Stimulated activated CD8-positive, alpha-beta memory T cell treated with anti-CD3 and anti-CD28 coated beads, Interleukin-7, amount 100 ng/mL, for 4 hours (primary cell): ENCODE measurements at regions not wholly inside any gene's neighbourhood (a gene's known extent, or its start where the extent isn't known, plus 50 kb on each side); places are given as distances from the start of the nearest gene placed in this dataset.
"Not testable (repeated sequence)": the region's sequence is repeated elsewhere in the genome, so short reads cannot be mapped to it uniquely, and the experiment has no call there.

Experiments used
- DNase-seq, 2 donors: peaks; one replicate each; pipeline ENCODE4 v3.0.0-alpha.2; 2020; ENCODE audit warnings: low read depth in 2 of 2

DNA sequence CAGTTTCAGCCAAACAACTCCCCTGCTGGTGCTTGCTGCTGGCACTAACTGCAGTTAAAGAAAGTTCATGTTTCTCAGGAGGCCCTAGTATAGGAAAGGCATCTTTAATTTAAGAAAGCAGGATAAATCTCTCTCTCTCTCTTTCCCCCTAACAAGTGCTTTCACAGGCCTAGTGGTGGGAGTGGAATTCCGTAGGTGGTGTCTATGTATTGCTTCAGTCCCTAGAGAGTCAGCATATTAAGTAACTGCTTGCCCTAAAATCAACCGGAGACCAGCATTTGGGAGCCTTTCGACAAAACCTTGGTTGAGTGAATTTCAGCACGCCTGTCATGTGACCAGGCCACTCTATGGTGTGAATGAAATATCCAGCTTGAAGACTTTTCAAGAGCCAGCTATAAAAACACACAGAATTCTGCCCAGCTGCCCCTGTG is 169.2 kb upstream of the TGFBR2 start:
- DNase-seq, result no peak

DNA sequence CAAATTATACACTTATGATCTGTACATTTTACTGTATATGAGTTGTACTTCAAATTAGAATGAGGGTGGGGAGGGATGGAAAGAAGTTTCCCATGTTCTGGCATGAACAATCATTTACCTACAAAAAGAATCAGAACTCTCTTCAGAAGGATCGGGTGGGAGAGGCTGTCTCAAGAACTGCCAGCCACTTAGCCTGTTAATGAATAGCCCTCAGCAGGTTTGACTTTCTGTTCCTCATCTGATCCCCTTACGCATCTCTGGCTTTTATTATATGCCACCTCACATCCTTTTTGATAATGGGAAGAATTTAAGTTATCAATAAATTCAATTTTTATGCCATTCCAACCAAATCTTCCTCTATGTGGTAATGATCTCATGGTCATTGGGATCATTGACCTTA is 168.3 kb upstream of the TGFBR2 start:
- no peak for DNase-seq

DNA sequence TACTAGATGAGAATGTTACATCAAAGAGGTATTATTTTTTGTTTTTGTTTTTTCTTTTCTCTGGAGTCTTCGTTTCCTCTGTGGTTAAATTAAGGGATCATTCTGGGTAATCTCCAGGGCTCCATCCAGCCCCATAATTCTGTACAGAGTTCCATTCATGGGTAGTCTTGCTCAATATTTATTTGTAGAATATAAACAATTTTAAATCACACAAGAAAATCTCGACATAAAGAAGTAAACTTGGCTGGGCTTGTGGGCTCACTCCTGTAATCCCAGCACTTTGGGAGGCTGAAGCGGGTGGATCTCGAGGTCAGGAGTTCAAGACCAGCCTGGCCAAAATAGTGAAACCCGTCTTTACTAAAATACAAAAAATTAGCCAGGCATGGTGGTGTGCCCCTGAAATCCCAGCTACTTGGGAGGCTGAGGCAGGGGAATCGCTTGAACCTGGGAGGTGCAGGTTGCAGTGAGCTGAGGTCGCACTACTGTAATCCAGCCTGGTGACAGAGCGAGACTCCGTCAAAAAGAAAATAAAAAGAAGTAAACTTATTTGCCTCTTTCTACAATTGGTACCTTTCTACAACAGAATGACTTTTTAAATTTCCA is 166.8 kb upstream of the TGFBR2 start:
- no peak for DNase-seq

DNA sequence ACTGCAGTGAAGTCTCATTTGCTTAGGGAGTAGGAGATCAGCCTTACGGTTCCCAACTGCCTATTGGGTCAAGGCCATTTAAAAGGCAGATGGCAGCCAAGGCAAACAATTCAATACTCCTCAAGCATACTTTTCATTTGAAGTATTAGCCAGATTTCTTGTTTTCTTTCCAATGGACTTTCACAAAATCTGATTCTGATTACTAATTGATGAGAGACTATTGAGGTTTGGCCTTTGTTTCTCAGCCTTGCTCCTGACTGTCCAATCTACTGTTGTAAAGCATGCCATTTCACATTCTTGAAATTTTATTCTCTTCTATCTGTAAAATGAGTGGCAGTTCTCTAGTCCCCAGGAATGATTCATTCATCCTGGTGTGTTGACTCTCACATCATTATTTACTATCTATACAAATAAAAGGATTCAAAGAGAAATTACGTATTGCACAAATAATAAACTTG is 166.2 kb upstream of the TGFBR2 start:
- DNase-seq, result no peak

DNA sequence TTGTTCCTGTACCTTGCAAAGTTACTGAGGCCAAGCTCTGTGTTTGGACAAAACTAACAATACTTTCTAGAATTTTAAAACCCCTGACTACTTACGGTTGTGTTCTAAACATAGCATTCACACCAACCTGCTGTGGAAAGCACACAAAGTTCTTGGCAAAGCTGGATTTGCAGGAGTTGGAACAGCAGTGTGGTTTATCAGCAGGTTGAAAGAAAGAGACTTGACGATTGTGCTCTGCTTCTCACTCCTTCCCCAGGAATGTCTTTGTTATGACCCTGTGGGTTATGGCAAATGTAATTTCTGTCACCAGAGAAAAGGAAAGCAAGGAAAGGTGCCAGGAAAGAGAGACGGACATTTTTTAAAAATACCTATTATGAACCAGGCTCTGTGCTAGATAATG is 165.5 kb upstream of the TGFBR2 start:
- no peak for DNase-seq

DNA sequence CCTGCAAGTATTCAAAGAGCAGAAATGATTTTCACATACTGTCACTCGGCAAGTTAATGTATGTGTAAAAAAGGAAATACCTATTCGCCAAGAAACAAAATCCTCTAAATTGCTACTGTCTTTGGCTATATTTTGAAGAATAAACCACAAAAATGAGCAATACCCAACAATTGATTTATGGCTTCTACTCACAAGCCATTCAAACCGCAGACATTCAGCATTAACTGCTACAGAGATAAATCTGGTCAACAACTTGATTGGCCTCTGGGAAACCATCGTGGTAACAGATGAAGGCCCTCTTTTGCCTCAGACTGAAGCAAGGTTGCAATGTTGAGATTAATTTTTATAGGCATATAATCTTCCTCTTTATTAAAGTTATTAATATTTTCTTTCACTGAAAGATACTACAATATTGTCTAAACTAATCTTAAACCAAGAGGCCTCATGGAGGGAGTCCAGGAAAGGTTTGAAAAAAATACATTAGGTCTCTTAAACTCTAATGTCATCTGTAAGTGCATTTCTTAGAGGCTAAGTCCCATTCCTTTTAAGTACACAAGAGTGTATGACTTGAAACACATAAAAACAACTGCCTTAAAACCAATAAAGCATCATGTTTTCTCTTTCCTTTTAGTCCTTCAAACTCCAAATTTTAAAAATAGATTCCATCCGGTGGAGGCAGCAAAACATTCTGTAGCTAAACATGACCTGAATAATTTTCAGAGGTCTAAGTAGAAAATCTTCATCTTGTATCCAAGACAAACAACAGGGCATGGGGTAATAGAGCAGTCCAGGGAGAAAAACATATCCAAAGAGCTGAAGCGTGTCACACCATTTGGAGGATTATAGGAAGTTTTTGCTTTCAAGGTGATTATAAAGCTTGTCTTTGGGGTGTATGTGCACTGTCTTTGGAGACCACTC is 162.4 kb upstream of the TGFBR2 start:
- no peak for DNase-seq

DNA sequence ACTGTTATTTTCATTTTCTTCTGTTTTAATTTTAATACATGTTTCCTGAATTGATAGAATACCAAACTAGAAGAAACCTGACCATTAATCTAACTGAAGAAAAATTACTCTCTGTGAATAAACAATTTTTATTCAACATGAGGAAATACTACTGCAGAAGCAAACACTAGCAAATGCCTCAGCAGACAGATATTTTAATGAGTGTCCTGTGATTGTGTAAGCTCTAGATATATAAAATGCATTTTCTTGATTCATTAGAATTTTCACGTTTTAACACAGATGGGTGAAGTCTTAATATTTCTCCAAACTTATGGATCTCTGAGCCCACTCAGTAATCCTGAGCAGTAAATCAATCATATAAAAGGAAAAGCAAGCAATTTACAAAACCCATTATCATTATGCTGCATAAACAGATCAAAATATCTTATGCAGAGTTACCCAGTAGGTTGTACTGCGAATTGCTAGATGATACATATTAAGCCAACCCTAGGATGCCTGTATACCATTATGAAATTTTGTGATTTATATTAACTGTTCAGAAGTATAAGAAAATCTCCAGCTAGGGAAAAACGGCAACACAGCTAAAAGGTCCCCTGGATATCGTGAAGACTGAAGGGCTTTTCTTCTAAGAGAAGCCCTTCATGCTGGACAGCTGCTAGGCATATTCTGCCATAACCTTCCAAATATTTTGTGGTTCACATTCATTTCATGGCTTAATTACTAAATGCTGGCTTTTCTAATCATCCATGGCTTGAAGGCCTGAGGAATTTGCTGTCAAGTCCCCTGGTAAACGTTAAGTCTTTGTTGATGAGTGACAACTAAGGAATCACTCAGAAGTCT is 157.7 kb upstream of the TGFBR2 start:
- no peak for DNase-seq

DNA sequence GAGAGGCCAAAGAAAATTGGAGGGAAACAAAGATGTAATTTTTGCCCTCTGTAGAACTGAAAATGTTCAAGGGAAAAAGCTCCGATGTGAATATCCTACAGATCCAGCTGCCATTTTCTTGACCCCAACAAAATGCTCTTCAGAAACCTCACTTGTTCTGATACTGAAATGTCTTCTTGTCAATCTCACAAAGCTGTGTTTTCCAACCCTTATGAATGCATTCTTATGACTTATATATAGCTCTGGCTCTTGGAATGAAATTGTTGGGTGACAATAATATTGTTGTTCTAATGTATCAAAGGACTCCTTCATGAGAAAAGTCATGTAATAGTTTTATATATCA is 157.1 kb upstream of the TGFBR2 start:
- no peak for DNase-seq

DNA sequence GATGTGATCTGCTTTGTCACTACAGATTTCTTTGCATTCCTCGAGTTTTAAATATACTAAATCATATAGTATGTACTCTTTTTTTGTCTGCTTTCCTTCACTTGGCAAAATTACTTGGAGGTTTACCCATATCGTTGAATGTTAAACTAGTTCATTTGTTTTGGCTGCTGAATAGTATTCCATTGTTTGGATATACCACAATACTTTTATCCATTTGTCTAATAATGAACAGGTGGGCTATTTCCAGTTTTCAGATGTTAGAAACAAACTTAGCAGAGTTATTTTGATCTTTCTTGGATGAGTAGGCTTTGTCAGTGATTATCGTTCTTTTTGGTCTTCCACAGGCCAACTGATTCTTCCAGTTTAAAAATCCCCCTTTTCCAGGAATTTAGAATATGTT is 154.0 kb upstream of the TGFBR2 start:
- no peak for DNase-seq

DNA sequence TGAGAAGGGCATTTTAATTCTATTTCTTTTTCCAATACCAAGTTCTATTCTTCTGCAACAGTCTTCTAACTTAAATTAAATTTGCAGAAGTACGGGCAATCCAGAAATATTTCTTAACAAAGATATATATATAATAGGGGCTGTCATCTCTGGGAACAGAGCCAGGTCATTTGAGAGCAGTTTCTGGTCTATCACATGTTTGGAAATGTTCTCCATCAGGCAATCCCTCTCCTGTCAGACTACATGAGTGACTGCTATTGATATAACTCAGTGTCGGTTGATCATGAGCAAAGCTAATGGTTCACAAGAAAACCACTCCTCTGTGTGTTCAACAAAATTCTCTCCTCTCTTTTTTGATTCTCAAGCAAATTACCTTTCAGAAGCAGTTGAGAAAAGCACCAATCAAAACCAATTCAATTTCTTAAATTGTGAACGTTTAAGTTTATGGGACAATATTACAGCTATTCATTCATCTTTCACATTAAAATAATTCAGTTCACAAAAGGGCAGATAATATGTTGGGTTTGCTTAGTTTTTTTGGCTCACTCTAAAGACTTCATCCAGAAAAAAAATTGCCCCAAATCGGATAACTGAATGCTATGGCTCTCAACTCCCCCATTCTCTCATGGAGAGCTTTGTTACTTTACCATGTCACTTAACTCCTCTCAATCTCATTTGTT is 152.9 kb upstream of the TGFBR2 start:
- DNase-seq, result no peak

DNA sequence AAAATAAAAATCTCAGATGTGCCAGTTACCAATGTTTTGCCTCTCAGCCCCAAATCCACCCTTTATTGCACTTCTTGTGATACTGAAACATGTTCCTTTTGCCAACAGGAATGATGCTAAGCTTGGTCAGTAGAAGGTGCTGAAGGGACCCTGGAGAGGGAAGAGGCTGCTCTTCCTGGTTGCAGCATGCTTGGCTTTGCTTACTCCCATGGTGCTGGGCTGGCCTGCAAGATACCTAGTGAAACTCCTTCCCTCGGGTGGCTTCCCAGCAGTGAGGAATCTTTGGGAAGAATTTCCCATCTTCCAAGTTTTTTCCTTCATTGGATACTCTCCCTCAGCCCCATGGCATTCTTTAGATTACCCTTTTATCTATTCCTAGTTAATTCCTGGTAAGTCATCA is 151.8 kb upstream of the TGFBR2 start:
- no peak for DNase-seq

DNA sequence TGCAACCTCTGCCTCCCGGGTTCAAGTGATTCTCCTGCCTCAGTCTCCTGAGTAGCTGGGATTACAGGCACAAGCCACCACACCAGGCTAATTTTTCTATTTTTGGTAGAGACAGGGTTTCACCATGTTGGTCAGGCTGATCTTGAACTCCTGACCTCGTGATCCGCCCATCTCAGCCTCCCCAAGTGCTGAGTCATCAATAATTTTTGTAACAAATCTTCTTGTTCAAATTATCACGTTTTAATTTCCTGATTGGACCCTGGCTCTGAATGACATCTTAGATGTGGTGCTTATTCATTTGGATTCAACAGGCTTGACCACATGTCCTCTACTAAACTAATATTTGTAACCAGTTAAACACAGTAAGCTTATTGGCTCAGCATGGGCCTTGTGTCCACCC is 151.3 kb upstream of the TGFBR2 start:
- DNase-seq, result not testable (repeated sequence)

DNA sequence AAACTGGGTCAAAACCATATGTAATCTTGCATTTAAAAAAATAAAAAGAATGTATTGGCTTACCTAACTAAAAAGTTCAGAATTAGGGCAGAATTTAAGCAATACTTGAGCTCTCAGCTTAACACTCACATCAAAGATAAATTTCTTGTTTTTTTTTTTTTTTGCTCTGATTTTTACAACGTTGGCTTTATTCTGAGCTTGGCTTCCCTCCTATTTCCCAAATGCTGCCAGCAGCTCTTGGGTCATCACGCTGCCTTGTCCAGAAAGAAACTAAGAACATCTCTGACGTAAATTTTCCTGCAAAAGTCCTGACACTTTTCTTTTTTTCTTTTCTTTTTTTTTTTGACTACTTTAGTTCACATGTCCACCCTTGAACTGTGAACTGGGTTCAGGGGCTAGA is 150.6 kb upstream of the TGFBR2 start:
- DNase-seq, result no peak

DNA sequence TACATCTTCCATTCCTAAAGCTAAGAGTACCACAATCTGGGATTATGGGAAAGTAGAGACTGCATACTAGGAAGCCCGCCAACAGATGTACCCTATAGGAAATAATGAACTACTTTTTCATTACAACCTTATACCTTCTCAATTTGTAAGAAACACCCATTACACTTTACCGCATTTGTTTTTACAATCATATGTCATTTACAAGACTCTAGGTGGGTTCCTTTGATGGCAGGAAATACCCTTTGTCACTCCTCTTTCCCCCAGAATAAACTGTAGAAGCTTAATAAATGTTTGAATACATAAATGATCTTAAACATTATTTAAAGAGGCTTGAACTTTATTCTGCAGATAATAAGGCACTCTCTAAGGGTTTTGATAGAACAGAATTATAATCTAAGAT is 150.1 kb upstream of the TGFBR2 start:
- DNase-seq, result no peak

DNA sequence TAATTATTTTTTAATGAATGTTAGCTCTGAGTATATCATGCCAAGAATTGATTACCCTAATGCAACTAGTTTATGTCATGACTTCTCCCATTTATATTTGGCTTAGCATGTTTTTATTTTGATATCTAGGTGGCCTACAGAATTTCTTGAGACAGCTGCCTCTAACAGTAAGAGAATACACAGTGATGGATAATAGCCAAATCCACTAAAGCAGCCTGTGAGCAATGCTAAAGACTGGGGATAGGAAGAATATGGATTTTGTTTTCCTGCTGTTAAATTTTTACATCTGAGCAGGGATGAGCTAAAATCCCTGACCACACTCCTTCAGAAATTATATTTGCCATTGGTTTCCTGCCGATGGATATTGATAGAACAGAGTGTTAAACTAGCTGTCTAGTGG is 149.3 kb upstream of the TGFBR2 start:
- DNase-seq, result no peak

DNA sequence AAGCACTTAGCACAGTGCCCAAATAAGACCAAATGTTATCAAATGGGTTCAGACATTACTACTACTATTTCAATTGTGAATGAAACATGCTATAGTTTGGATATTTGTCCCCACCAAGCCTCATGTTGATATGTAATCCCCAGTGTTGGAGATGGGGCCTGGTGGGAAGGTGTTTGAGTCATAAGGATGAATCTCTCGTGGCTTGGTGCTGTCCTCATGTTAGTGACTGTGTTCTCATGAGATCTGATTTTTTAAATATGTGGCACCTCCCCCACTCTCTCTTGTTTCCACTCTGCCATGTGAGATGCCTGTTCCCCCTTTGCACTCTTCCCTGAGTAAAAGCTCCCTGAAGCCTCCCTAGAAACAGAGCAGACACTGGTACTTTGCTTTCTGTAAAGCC is 148.7 kb upstream of the TGFBR2 start:
- DNase-seq, result no peak

DNA sequence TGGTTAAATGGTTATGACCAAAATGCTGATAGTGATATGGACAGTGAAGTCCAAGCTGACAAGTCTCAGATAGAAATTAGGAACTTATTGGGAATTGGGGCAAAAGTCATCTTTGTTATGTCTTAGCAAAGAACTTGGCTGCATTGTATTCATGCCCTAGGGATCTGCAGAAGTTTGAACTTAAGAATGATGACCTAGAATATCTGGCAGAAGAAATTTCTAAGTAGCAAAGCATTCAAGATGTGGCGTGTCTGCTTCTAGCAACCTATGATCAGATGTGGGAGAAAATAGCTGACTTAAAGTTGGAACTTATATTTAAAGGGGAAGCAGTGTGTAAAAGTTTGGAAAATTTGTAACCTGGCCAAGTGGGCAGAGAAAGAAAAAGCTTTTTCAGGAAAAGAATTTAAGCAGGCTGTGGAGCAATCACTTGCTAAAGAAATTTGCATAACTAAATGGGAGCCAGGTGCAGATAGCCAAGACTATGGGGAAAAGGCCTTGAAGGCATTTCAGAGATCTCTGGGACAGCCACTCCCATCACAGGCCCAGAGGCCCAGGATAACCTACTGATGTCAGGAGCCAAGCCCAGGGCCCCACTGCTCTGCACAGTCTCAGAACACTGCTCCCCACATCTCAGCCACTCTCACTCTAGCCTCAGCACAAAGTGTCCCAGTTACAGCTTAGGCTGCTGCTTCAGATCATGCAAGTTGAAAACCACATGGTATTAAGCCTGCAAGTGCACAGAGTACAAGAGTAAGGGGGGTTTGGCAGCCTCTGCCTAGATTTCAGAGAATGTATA is 147.8 kb upstream of the TGFBR2 start:
- DNase-seq, result no peak

DNA sequence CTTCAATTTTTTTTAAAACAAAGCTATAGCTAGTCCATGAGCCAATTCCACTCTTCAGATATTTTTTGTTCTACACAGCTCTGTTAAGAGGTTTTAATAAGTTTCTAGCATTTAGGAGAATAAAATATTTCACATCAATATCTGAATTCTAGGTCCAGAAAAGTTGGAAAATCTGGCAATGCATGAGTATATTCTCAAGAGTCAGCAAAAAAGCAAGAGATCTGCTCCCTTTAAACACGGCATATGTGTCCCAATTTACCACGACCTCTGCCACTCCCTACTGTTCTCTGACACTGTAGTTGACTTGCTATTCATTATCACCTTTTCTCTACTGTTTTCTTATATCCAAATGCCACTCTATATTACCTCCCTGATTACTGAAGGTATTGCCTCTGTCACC is 145.1 kb upstream of the TGFBR2 start:
- DNase-seq, result no peak

DNA sequence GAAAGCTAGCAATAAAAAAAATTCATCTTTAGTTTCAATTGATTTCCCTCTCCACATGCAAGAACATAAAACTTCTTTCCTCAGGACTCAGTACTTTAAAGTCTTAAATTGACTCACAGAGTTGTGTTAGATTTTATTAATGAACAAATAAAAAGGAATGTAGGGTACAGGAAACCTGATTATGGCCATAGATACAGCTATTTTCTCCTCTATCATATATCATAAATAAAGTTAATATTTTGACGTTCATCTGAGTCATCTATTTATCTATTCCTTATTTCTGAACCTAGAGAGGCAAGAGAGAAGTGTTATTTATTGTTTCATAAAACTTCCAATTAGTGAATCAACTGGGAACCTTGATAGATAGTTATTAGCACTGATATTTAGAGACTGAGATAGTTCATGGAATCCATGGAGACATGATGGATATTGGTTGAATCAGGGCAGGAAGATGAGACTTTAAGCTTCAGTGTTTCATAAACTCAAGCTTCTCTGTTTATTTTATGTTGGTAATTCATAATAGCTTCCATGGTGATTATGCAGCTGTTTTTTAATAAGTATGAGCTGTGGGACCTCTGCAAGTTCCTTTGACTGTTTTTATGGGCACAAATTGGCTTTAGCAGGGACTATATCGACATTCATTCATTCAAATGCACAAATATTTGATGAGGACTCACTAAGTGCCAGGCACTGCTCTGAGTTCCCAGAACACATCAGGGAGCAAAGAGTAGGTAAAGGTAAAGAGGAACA is 143.5 kb upstream of the TGFBR2 start:
- DNase-seq, result no peak

DNA sequence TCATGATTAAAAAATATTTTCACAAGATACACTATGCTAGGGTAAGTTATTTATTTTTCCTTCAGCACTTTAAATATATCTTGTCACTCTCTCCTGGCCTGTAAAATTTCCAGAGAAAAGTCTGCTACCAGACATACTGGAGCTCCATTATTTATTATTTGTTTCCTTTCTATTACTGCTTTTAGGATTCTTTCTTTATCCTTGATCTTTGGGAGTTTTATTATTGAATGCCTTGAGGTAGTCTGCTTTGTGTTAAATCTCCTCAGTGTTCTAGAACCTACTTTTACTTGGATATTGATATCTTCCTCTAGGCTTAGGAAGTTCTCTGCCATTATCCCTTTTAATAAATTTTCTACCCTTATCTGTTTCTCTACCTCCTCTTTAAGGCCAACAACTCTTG is 142.0 kb upstream of the TGFBR2 start:
- no peak for DNase-seq
